ENCODE measurements at regions not wholly inside any gene's neighbourhood (a gene's known extent, or its start where the extent isn't known, plus 50 kb on each side); places are given as distances from the start of the nearest gene placed in this dataset.

GRCh38 chr5:159451197-159452052, 121.1 kb upstream of the IL12B start:
- H3K27ac Mint-ChIP-seq (ENCODE audit: unreplicated experiment): no peak overlapping the region
- no peak for DNase-seq

GRCh38 chr5:159452480-159453167, 122.3 kb upstream of the IL12B start:
- H3K27ac Mint-ChIP-seq (ENCODE audit: unreplicated experiment): no peak overlapping the region
- no peaks in the 10 kb centered on the region for H3K36me3 Mint-ChIP-seq (ENCODE audit: unreplicated experiment)
- H3K4me1 Mint-ChIP-seq (ENCODE audit: low read depth, unreplicated experiment): no peaks in the 10 kb centered on the region
- no peak for DNase-seq
- no peak for TF ChIP-seq CTCF (IDR thresholded peaks at IDR 0.05; ENCODE audit: partially characterized antibody, unreplicated experiment)
- peaks cover 3% of the 10 kb centered on the region for H3K27me3 Mint-ChIP-seq (ENCODE audit: unreplicated experiment)
- H3K9me3 Mint-ChIP-seq (ENCODE audit: unreplicated experiment): peaks cover 4% of the 10 kb centered on the region
- no peak overlapping the region for H3K4me3 Mint-ChIP-seq (ENCODE audit: unreplicated experiment)

More at GRCh38 chr5:159451197-159452052, 121.1 kb upstream of the IL12B start:
- Mint-ChIP-seq H3K27me3 (ENCODE audit: unreplicated experiment) (peaks cover 3% of the 10 kb centered on the region), H3K4me3 (ENCODE audit: unreplicated experiment) (no peak overlapping the region), H3K4me1 (ENCODE audit: low read depth, unreplicated experiment) (no peaks in the 10 kb centered on the region), H3K36me3 (ENCODE audit: unreplicated experiment) (no peaks in the 10 kb centered on the region), H3K9me3 (ENCODE audit: unreplicated experiment) (peaks cover 4% of the 10 kb centered on the region)
- no peak for TF ChIP-seq CTCF (IDR thresholded peaks at IDR 0.05; ENCODE audit: partially characterized antibody, unreplicated experiment)

DNA sequence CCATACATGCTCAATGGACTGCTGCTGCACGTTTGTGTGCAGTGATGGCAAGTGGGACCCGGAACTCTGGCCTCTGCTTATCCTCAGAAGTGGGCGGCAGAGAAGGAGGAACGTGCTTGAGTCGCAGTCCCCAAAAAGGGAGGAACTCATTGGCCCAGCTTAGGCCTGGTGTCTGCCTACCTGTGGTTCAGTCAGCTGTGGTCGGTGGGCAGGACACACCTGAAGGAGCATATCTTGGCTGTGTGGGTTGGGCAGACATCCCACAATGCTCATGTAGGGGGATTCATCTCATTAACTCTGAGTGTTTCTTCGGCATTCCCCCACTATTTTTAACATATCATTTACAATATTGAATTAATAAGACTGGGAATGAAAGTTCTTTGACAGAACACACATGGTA, 122.9 kb upstream of the IL12B start:
- DNase-seq: no peak
- Mint-ChIP-seq H3K27me3 (ENCODE audit: unreplicated experiment) (peaks cover 3% of the 10 kb centered on the region), H3K4me3 (ENCODE audit: unreplicated experiment) (no peak overlapping the region), H3K27ac (ENCODE audit: unreplicated experiment) (no peak overlapping the region), H3K4me1 (ENCODE audit: low read depth, unreplicated experiment) (no peaks in the 10 kb centered on the region), H3K9me3 (ENCODE audit: unreplicated experiment) (peaks cover 4% of the 10 kb centered on the region), H3K36me3 (ENCODE audit: unreplicated experiment) (no peaks in the 10 kb centered on the region)
- no peak for TF ChIP-seq CTCF (IDR thresholded peaks at IDR 0.05; ENCODE audit: partially characterized antibody, unreplicated experiment)

DNA sequence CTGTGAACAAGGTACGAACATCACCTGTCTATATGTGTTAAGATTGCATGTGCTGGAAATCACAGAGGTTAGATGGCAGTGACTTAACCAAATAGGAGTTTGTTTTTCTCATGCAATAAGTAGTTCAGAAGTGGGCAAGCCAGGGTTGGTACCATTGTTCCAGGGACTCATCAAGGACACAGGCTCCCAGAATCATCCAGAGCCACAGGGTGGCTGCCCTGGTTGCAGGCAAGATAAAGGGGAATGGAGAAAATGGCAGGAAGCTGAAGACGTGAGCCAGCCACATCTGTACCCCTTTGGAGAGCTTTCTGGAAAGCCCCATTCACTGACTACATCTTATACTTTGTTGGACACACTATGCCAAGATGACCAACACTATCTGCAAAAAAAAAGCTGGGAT, 126.0 kb upstream of the IL12B start:
- no peak for TF ChIP-seq CTCF (IDR thresholded peaks at IDR 0.05; ENCODE audit: partially characterized antibody, unreplicated experiment)
- Mint-ChIP-seq H3K4me3 (ENCODE audit: unreplicated experiment) (no peak overlapping the region), H3K36me3 (ENCODE audit: unreplicated experiment) (no peaks in the 10 kb centered on the region), H3K4me1 (ENCODE audit: low read depth, unreplicated experiment) (no peaks in the 10 kb centered on the region), H3K9me3 (ENCODE audit: unreplicated experiment) (no peaks in the 10 kb centered on the region), H3K27me3 (ENCODE audit: unreplicated experiment) (peaks cover 3% of the 10 kb centered on the region), H3K27ac (ENCODE audit: unreplicated experiment) (no peak overlapping the region)
- DNase-seq: no peak
